ENCODE measurements at regions not wholly inside any gene's neighbourhood (a gene's known extent, or its start where the extent isn't known, plus 50 kb on each side); places are given as distances from the start of the nearest gene placed in this dataset.

DNA sequence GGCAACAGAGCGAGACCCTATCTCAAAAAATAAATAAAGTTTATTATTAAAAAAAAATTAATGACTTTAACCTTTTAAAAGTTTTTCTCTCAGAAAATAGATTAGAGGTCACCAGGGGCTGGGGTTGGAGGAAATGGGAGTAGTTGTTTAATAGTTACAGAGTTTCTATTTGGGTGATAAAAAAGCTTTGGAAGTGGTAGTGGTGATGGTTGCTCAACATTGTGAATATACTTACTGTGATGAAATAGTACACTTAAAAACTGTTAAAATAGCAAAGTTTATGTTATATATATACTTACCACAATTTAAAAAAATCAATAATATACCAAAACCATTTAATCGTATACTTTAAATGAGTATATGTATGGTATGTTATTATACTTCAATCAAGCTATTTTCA, 59.6 kb downstream of the ARL6IP4 start:
- DNase-seq = no peak

DNA sequence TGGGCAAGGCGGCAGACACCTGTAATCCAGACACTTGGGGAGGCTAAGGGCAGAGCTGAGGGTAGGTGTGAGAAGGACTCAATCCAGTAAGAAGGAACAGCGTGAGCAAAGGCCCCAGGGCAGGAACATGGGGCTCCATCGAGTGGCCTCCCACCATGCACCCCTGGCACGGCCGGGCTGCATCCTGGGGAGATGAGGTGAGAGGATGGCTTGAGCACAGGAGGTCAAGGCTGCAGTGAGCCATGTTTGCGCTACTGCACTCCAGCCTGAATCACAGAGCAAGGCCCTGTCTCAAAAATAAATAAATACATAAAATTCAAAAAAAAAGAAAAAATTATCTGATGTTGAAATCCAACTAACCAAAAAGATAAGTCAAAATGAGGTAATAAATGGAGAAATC, 58.5 kb downstream of the ARL6IP4 start:
- no peak for DNase-seq

DNA sequence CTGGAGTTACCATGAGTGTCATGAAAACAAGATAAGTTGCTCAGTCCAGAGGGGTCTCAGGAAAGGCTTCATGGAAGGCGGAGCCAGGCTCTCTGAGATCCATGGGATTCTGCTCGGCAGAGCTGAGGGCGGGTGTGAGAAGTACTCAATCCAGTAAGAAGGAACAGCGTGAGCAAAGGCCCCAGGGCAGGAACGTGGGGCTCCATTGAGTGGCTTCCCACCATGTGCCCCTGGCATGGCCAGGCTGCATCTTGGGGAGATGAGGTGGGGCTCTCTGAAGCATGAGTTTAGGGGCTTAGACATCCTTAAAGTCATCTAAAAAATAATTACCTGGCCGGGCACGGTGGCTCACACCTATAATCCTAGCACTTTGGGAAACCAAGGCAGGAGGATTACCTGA, 58.0 kb downstream of the ARL6IP4 start:
- no peak for DNase-seq

- no peak for DNase-seq
These were observed 57.3 kb downstream of the ARL6IP4 start for GRCh38 chr12:123037791-123038190.

- DNase-seq = no peak
These were observed 56.2 kb downstream of the ARL6IP4 start for GRCh38 chr12:123036466-123037285.

GRCh38 chr12:123035841-123036240, 55.4 kb downstream of the ARL6IP4 start:
- DNase-seq = no peak

DNA sequence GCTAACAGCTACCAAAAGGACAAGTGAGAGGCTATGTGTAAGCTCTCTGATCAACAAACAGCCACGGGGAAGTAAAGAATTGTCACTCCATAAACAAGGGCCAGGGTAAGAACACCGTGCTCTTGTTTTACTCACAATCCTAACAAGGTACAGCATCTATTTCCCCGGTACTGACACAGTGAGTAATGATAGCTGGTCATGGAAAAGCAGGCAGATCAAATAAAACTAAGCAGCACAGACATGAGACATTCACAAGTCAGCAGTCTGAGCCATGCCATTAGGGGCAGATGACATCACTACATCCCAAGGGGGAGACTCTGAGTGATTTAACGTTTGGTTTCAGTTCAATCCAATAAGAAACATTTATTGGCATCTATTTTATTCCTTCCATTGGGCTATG, 54.4 kb downstream of the ARL6IP4 start:
- peak; percentile 75 for DNase-seq

DNA sequence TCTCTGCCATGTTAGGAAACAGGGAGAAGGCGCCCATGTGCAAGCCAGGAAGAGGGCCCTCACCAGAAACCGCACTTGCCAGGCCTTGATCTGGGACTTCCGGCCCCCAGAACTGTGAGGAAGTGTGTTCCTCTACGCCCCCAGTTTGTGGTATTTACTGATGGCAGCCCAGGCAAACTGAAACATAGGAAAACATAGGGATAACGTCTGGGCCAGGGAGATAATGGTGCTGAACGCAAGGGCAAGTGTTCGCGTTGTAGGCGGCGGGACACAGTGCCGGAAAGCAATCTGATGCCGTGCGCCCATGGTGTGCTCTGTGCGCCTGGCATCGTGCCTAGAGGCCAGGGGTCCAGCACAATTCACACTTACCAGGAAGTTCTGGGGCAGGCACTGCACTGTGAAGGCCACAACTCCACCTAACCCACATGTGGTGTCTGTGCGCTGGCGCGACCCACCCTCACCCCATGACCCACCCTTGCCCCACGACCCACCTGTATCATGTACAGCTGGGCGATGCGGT, 53.6 kb downstream of the ARL6IP4 start:
- DNase-seq = no peak

- no peak for DNase-seq
These were observed 53.0 kb downstream of the ARL6IP4 start for GRCh38 chr12:123033392-123034021.

GRCh38 chr12:123032736-123033391, 52.4 kb downstream of the ARL6IP4 start:
- no peak for DNase-seq

Measured in HCEC 1CT (cell line).